ENCODE measurements at regions not wholly inside any gene's neighbourhood (a gene's known extent, or its start where the extent isn't known, plus 50 kb on each side); places are given as distances from the start of the nearest gene placed in this dataset.

GRCh38 chr2:9741110-9741509 is 102.2 kb upstream of the TAF1B start:
- 96% methylated on average over 6 of the region's 6 CpGs for WGBS
- Histone ChIP-seq H3K4me1 (ENCODE audit: control insufficient read depth in 2 of 2, insufficient read depth in 2 of 2, low read length in 2 of 2) (peaks cover 4 to 29% of the 10 kb centered on the region in 2 donors), H3K9me3 (ENCODE audit: control insufficient read depth in 2 of 2, insufficient read depth in 1 of 2, low read length in 1 of 2) (peaks cover 0 to 6% of the 10 kb centered on the region in 2 donors), H3K4me3 (ENCODE audit: low read length in 2 of 2) (no peak overlapping the region), H3K27me3 (ENCODE audit: control insufficient read depth in 2 of 2, insufficient read depth in 1 of 2, low read length in 1 of 2) (no peaks in the 10 kb centered on the region), H3K36me3 (ENCODE audit: control insufficient read depth in 2 of 2, insufficient read depth in 2 of 2, low read length in 1 of 2) (no peaks in the 10 kb centered on the region), H3K27ac (ENCODE audit: low read depth in 1 of 2, low read length in 1 of 2) (no peak overlapping the region)
- DNase-seq (ENCODE audit: low read depth in 6 of 9, low spot score in 9 of 9): no peak

DNA sequence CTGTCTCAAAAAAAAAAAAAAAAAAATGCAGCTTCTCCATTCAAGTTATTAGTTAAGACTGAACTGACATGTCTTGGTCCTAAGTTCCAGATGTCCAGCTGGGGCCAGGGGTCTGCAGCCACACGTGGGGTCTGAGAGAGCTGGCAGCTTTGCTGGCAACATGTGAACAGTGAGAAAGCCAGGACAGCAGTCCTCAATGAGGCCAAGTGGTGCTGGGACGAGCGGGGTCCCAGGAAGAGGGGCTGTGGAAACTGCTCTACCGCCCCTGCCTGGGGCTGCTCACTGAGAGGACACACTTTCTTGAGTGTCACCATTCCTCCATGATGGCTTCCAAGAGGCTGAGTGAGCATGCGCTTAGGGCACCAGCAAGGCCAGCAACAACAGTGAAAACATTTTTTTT is 100.7 kb upstream of the TAF1B start:
- DNase-seq (ENCODE audit: low read depth in 6 of 9, low spot score in 9 of 9): no peak
- WGBS: 95% methylated on average over 5 of the region's 5 CpGs
- Histone ChIP-seq H3K36me3 (ENCODE audit: control insufficient read depth in 2 of 2, insufficient read depth in 2 of 2, low read length in 1 of 2) (no peaks in the 10 kb centered on the region), H3K27me3 (ENCODE audit: control insufficient read depth in 2 of 2, insufficient read depth in 1 of 2, low read length in 1 of 2) (no peaks in the 10 kb centered on the region), H3K4me3 (ENCODE audit: low read length in 2 of 2) (no peak overlapping the region), H3K4me1 (ENCODE audit: control insufficient read depth in 2 of 2, insufficient read depth in 2 of 2, low read length in 2 of 2) (peaks cover 3 to 17% of the 10 kb centered on the region in 2 donors), H3K9me3 (ENCODE audit: control insufficient read depth in 2 of 2, insufficient read depth in 1 of 2, low read length in 1 of 2) (peaks cover 0 to 6% of the 10 kb centered on the region in 2 donors), H3K27ac (ENCODE audit: low read depth in 1 of 2, low read length in 1 of 2) (no peak overlapping the region)

DNA sequence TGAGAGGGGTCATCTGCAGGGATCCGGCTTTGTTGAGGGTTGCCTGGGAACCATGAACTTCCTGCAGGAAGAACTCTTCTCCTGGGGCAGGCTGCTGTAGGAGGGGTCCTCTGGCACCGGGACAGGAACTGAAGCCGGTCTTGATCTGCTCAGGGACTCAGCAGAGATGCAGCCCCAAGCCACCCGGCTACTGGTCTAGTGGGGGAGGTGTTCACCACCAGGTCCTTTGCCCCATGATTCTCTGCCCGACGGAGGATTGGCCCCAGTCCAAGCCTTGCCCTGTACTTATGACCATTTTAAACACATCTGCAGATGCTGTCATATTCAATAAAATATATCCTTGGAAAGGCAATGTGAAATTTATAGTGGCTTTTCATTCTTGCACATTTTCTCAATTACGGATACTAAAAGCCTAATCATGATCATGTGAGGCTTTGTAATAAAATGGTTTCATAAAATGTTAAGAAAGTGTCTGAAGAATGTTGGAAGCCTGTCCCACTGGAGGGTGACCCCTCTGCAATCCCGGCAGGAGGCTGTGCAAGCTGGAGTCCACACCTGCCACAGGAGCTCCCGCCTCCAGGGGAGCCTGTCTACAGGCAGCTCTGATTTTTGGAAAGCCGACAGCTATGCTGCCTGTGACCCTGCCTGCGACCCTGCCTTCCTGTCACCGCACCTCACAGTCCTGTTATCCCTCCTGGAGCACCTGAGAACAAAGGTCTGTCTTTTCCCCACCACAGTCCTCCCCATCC is 98.8 kb upstream of the TAF1B start:
- WGBS: 92% methylated on average over 12 of the region's 12 CpGs
- H3K27ac ChIP-seq (ENCODE audit: low read depth in 1 of 2, low read length in 1 of 2): no peak overlapping the region
- H3K4me1 ChIP-seq (ENCODE audit: control insufficient read depth in 2 of 2, insufficient read depth in 2 of 2, low read length in 2 of 2): peaks cover 0 to 4% of the 10 kb centered on the region in 2 donors
- no peaks in the 10 kb centered on the region for H3K27me3 ChIP-seq (ENCODE audit: control insufficient read depth in 2 of 2, insufficient read depth in 1 of 2, low read length in 1 of 2)
- no peak overlapping the region for H3K4me3 ChIP-seq (ENCODE audit: low read length in 2 of 2)
- no peaks in the 10 kb centered on the region for H3K36me3 ChIP-seq (ENCODE audit: control insufficient read depth in 2 of 2, insufficient read depth in 2 of 2, low read length in 1 of 2)
- no peak for DNase-seq (ENCODE audit: low read depth in 6 of 9, low spot score in 9 of 9)
- peaks cover 0 to 6% of the 10 kb centered on the region in 2 donors for H3K9me3 ChIP-seq (ENCODE audit: control insufficient read depth in 2 of 2, insufficient read depth in 1 of 2, low read length in 1 of 2)

DNA sequence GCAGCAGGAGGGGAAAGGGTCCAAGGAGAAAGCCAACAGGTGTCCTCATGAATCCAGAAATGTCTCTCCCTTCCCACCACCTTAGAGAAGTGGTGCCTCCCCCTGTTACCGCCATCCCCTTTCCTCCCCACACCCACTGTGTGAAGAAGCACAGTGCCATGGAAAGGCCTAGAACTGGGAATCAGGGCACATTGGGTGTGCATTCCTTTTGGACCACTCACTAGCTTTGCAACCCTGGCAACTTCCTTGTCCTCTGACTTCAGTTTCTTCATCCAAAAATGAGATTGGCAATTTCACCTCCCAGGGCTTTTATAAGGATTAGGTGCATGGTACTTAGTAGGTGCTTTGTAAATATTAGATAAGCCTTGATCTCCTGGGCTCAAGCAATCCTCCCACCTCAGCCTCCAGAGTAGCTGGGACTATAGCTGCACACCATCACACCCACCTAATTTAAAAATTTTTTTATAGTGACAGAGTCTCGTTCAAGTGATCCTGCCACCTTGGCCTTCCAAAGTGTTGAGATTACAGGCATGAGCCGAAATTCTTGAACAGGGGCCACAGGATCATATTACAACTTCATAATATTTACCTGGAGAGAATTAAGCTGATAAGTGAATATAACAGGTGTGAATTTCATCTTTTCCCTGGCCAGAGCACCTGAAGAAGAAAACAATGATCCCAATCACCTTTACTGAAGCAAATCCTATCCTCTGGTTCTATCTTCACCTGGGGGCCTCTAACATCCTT is 97.9 kb upstream of the TAF1B start:
- 80% methylated on average over 3 of the region's 3 CpGs for WGBS
- Histone ChIP-seq H3K27ac (ENCODE audit: low read depth in 1 of 2, low read length in 1 of 2) (no peak overlapping the region), H3K4me3 (ENCODE audit: low read length in 2 of 2) (no peak overlapping the region), H3K36me3 (ENCODE audit: control insufficient read depth in 2 of 2, insufficient read depth in 2 of 2, low read length in 1 of 2) (no peaks in the 10 kb centered on the region), H3K27me3 (ENCODE audit: control insufficient read depth in 2 of 2, insufficient read depth in 1 of 2, low read length in 1 of 2) (no peaks in the 10 kb centered on the region), H3K4me1 (ENCODE audit: control insufficient read depth in 2 of 2, insufficient read depth in 2 of 2, low read length in 2 of 2) (no peaks in the 10 kb centered on the region), H3K9me3 (ENCODE audit: control insufficient read depth in 2 of 2, insufficient read depth in 1 of 2, low read length in 1 of 2) (peaks cover 0 to 6% of the 10 kb centered on the region in 2 donors)
- DNase-seq (ENCODE audit: low read depth in 6 of 9, low spot score in 9 of 9): no peak

DNA sequence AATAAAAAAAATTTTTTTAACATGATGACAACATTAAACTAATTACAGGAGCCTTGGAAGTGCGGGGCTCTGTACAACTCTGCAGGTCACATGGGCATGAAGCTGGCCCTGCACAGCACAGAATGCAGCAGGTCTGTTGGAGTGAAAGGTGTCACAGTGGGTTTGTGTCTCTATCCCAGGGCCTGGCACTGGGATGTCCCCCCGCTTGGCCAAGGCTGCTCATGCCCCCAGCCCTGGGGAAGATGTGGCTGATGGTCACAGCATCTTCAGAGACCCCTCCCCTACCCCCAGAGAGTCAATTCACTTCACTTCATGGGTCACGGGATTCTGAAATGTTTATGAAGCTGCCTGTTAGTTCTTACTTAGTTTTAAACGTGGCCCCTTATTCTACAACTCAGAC is 95.9 kb upstream of the TAF1B start:
- Histone ChIP-seq H3K27me3 (ENCODE audit: control insufficient read depth in 2 of 2, insufficient read depth in 1 of 2, low read length in 1 of 2) (no peaks in the 10 kb centered on the region), H3K27ac (ENCODE audit: low read depth in 1 of 2, low read length in 1 of 2) (no peak overlapping the region), H3K36me3 (ENCODE audit: control insufficient read depth in 2 of 2, insufficient read depth in 2 of 2, low read length in 1 of 2) (no peaks in the 10 kb centered on the region), H3K9me3 (ENCODE audit: control insufficient read depth in 2 of 2, insufficient read depth in 1 of 2, low read length in 1 of 2) (no peaks in the 10 kb centered on the region), H3K4me3 (ENCODE audit: low read length in 2 of 2) (no peak overlapping the region), H3K4me1 (ENCODE audit: control insufficient read depth in 2 of 2, insufficient read depth in 2 of 2, low read length in 2 of 2) (peaks cover 0 to under 1% of the 10 kb centered on the region in 2 donors)
- DNase-seq (ENCODE audit: low read depth in 6 of 9, low spot score in 9 of 9): no peak
- 95% methylated on average over 4 of the region's 4 CpGs for WGBS

- Histone ChIP-seq H3K27me3 (ENCODE audit: control insufficient read depth in 2 of 2, insufficient read depth in 1 of 2, low read length in 1 of 2) (peaks cover 0 to 6% of the 10 kb centered on the region in 2 donors), H3K27ac (ENCODE audit: low read depth in 1 of 2, low read length in 1 of 2) (no peak overlapping the region), H3K4me1 (ENCODE audit: control insufficient read depth in 2 of 2, insufficient read depth in 2 of 2, low read length in 2 of 2) (peaks cover 10 to 11% of the 10 kb centered on the region in 2 donors), H3K36me3 (ENCODE audit: control insufficient read depth in 2 of 2, insufficient read depth in 2 of 2, low read length in 1 of 2) (no peaks in the 10 kb centered on the region), H3K9me3 (ENCODE audit: control insufficient read depth in 2 of 2, insufficient read depth in 1 of 2, low read length in 1 of 2) (no peaks in the 10 kb centered on the region), H3K4me3 (ENCODE audit: low read length in 2 of 2) (no peak overlapping the region)
- WGBS: 92% methylated on average over 6 of the region's 6 CpGs
- DNase-seq (ENCODE audit: low read depth in 6 of 9, low spot score in 9 of 9): no peak
These were observed 94.7 kb upstream of the TAF1B start for GRCh38 chr2:9748577-9748976.

- Histone ChIP-seq H3K27ac (ENCODE audit: low read depth in 1 of 2, low read length in 1 of 2) (no peak overlapping the region), H3K4me1 (ENCODE audit: control insufficient read depth in 2 of 2, insufficient read depth in 2 of 2, low read length in 2 of 2) (peaks cover 21 to 22% of the 10 kb centered on the region in 2 donors), H3K9me3 (ENCODE audit: control insufficient read depth in 2 of 2, insufficient read depth in 1 of 2, low read length in 1 of 2) (no peaks in the 10 kb centered on the region), H3K27me3 (ENCODE audit: control insufficient read depth in 2 of 2, insufficient read depth in 1 of 2, low read length in 1 of 2) (peaks cover 0 to 15% of the 10 kb centered on the region in 2 donors), H3K36me3 (ENCODE audit: control insufficient read depth in 2 of 2, insufficient read depth in 2 of 2, low read length in 1 of 2) (no peaks in the 10 kb centered on the region), H3K4me3 (ENCODE audit: low read length in 2 of 2) (no peak overlapping the region)
- no peak for DNase-seq (ENCODE audit: low read depth in 6 of 9, low spot score in 9 of 9)
- 90% methylated on average over 9 of the region's 9 CpGs for WGBS
These were observed 93.6 kb upstream of the TAF1B start for GRCh38 chr2:9749546-9750223.

- no peaks in the 10 kb centered on the region for H3K36me3 ChIP-seq (ENCODE audit: control insufficient read depth in 2 of 2, insufficient read depth in 2 of 2, low read length in 1 of 2)
- DNase-seq (ENCODE audit: low read depth in 6 of 9, low spot score in 9 of 9): no peak
- H3K27ac ChIP-seq (ENCODE audit: low read depth in 1 of 2, low read length in 1 of 2): no peak overlapping the region
- peaks cover 0 to 22% of the 10 kb centered on the region in 2 donors for H3K27me3 ChIP-seq (ENCODE audit: control insufficient read depth in 2 of 2, insufficient read depth in 1 of 2, low read length in 1 of 2)
- H3K9me3 ChIP-seq (ENCODE audit: control insufficient read depth in 2 of 2, insufficient read depth in 1 of 2, low read length in 1 of 2): no peaks in the 10 kb centered on the region
- H3K4me1 ChIP-seq (ENCODE audit: control insufficient read depth in 2 of 2, insufficient read depth in 2 of 2, low read length in 2 of 2): peaks cover 21 to 30% of the 10 kb centered on the region in 2 donors
- 87% methylated on average over 9 of the region's 9 CpGs for WGBS
- H3K4me3 ChIP-seq (ENCODE audit: low read length in 2 of 2): no peak overlapping the region
These were observed 92.8 kb upstream of the TAF1B start for GRCh38 chr2:9750224-9751215.

Measured in thymus (tissue), 11 donors.